ENCODE measurements at regions not wholly inside any gene's neighbourhood (a gene's known extent, or its start where the extent isn't known, plus 50 kb on each side); places are given as distances from the start of the nearest gene placed in this dataset.

DNA sequence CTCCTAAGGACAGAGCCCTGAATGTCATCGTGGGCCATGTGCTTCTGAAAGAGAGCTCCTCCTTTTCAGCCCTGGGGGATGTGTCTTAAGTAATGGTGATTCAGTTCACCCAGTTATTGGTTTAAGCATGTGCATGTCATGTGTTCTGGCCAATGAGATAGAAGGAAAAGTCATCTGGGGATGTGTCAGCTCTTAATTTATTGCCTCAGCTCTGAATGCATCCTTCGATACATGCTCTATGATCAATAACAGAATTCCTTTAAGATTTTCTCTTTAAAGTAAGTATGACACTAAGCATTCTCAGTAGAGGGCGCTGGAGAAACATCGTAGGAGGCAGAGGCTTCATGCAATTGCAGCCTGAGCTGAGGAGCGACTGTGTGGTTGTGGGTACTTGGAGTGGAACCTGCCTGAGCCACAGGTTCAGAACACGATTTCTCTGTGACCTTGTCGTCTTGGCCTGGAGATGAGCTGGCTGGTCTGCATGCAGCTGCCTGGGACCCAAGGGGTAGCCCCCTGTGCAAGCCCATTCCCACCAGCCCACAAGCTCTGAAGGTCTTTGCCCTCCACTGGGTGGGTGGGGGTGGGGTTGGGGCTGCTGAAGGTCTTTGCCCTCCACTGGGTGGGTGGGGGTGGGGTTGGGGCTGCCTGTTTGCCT, 69.5 kb downstream of the C3orf38 start:
- no peak for TF ChIP-seq POLR2AphosphoS5 (IDR thresholded peaks at IDR 0.05; ENCODE audit: low read depth)
- no peak for TF ChIP-seq ZNF331 (CRISPR knock-in tag; IDR thresholded peaks at IDR 0.05; ENCODE audit: low read depth)
- TF ChIP-seq, protein P1, sequence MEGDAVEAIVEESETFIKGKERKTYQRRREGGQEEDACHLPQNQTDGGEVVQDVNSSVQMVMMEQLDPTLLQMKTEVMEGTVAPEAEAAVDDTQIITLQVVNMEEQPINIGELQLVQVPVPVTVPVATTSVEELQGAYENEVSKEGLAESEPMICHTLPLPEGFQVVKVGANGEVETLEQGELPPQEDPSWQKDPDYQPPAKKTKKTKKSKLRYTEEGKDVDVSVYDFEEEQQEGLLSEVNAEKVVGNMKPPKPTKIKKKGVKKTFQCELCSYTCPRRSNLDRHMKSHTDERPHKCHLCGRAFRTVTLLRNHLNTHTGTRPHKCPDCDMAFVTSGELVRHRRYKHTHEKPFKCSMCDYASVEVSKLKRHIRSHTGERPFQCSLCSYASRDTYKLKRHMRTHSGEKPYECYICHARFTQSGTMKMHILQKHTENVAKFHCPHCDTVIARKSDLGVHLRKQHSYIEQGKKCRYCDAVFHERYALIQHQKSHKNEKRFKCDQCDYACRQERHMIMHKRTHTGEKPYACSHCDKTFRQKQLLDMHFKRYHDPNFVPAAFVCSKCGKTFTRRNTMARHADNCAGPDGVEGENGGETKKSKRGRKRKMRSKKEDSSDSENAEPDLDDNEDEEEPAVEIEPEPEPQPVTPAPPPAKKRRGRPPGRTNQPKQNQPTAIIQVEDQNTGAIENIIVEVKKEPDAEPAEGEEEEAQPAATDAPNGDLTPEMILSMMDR (conservative IDR thresholded peaks at IDR 0.05; ENCODE audit: low read depth in 2 of 2), result peak; percentile 78 to 85
- TF ChIP-seq EZH2phosphoT487 (IDR thresholded peaks at IDR 0.05; ENCODE audit: unreplicated experiment), result no peak
- TF ChIP-seq, protein P2, sequence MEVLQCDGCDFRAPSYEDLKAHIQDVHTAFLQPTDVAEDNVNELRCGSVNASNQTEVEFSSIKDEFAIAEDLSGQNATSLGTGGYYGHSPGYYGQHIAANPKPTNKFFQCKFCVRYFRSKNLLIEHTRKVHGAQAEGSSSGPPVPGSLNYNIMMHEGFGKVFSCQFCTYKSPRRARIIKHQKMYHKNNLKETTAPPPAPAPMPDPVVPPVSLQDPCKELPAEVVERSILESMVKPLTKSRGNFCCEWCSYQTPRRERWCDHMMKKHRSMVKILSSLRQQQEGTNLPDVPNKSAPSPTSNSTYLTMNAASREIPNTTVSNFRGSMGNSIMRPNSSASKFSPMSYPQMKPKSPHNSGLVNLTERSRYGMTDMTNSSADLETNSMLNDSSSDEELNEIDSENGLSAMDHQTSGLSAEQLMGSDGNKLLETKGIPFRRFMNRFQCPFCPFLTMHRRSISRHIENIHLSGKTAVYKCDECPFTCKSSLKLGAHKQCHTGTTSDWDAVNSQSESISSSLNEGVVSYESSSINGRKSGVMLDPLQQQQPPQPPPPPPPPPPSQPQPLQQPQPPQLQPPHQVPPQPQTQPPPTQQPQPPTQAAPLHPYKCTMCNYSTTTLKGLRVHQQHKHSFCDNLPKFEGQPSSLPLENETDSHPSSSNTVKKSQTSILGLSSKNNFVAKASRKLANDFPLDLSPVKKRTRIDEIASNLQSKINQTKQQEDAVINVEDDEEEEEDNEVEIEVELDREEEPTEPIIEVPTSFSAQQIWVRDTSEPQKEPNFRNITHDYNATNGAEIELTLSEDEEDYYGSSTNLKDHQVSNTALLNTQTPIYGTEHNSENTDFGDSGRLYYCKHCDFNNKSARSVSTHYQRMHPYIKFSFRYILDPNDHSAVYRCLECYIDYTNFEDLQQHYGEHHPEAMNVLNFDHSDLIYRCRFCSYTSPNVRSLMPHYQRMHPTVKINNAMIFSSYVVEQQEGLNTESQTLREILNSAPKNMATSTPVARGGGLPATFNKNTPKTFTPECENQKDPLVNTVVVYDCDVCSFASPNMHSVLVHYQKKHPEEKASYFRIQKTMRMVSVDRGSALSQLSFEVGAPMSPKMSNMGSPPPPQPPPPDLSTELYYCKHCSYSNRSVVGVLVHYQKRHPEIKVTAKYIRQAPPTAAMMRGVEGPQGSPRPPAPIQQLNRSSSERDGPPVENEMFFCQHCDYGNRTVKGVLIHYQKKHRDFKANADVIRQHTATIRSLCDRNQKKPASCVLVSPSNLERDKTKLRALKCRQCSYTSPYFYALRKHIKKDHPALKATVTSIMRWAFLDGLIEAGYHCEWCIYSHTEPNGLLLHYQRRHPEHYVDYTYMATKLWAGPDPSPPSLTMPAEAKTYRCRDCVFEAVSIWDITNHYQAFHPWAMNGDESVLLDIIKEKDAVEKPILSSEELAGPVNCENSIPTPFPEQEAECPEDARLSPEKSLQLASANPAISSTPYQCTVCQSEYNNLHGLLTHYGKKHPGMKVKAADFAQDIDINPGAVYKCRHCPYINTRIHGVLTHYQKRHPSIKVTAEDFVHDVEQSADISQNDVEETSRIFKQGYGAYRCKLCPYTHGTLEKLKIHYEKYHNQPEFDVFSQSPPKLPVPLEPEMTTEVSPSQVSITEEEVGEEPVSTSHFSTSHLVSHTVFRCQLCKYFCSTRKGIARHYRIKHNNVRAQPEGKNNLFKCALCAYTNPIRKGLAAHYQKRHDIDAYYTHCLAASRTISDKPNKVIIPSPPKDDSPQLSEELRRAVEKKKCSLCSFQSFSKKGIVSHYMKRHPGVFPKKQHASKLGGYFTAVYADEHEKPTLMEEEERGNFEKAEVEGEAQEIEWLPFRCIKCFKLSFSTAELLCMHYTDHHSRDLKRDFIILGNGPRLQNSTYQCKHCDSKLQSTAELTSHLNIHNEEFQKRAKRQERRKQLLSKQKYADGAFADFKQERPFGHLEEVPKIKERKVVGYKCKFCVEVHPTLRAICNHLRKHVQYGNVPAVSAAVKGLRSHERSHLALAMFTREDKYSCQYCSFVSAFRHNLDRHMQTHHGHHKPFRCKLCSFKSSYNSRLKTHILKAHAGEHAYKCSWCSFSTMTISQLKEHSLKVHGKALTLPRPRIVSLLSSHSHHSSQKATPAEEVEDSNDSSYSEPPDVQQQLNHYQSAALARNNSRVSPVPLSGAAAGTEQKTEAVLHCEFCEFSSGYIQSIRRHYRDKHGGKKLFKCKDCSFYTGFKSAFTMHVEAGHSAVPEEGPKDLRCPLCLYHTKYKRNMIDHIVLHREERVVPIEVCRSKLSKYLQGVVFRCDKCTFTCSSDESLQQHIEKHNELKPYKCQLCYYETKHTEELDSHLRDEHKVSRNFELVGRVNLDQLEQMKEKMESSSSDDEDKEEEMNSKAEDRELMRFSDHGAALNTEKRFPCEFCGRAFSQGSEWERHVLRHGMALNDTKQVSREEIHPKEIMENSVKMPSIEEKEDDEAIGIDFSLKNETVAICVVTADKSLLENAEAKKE (CRISPR knock-in tag; IDR thresholded peaks at IDR 0.05), result peak; percentile 41; the same call in 1 of the 2 replicates
- Histone ChIP-seq H3K4me1 (ENCODE audit: insufficient read depth) (no peaks in the 10 kb centered on the region), H3K27ac (ENCODE audit: low read depth) (no peak overlapping the region), H3K4me3 (no peak overlapping the region), H3K79me2 (replicated peaks; ENCODE audit: insufficient read depth) (no peaks in the 10 kb centered on the region), H3F3A (replicated peaks; ENCODE audit: low read depth) (no peaks in the 10 kb centered on the region), H3K4me2 (no peak overlapping the region), H3K36me3 (ENCODE audit: insufficient read depth) (no peaks in the 10 kb centered on the region), H3K9me2 (ENCODE audit: insufficient read depth) (0 out of 2 replicates have a peak, but pooled peaks cover 4% of the 10 kb centered on the region), H2AFZ (no peak overlapping the region), H4K20me1 (replicated peaks; ENCODE audit: insufficient read depth) (no peaks in the 10 kb centered on the region), H3K27me3 (ENCODE audit: insufficient read depth) (no peaks in the 10 kb centered on the region)
- H3K27ac Mint-ChIP-seq, result no peak overlapping the region
- no peak overlapping the region for H3K4me3 Mint-ChIP-seq
- H3K4me1 Mint-ChIP-seq, result peaks cover 7% of the 10 kb centered on the region; the same call in 2 of the 3 replicates
- no peaks in the 10 kb centered on the region for H3K9me3 Mint-ChIP-seq
- DNase-seq (ENCODE audit: low spot score) (peak; percentile 91), ATAC-seq (peak; percentile 99)
- peaks cover 2% of the 10 kb centered on the region for H3K27me3 Mint-ChIP-seq (ENCODE audit: insufficient read depth, low read depth, poor library complexity)
- H3K36me3 Mint-ChIP-seq (ENCODE audit: low read depth), result no peaks in the 10 kb centered on the region

Data from GM23338 (cell line).